Skin epidermis (tissue), 12 donors: ENCODE measurements at regions not wholly inside any gene's neighbourhood (a gene's known extent, or its start where the extent isn't known, plus 50 kb on each side); places are given as distances from the start of the nearest gene placed in this dataset.
A peak's percentile ranks its signal among the peaks of the same experiment; 100 is the strongest.

Source experiments
- H3K27ac ChIP-seq, 21 experiments: fragments of 200-600 bp; sonication (generic) in 11 of 21; one replicate each; pipeline ENCODE4 v1.5.0; 2020; ENCODE audit warnings: mild to moderate bottlenecking in 3 of 21, inconsistent platforms in 2 of 21, moderate library complexity in 2 of 21
- H3K4me3 ChIP-seq, 7 experiments: fragments of 200-600 bp; sonication (generic) in 2 of 7; one replicate each; pipeline ENCODE4 v1.5.0; 2020; ENCODE audit warnings: inconsistent platforms in 2 of 7, mild to moderate bottlenecking in 2 of 7, moderate library complexity in 1 of 7

DNA sequence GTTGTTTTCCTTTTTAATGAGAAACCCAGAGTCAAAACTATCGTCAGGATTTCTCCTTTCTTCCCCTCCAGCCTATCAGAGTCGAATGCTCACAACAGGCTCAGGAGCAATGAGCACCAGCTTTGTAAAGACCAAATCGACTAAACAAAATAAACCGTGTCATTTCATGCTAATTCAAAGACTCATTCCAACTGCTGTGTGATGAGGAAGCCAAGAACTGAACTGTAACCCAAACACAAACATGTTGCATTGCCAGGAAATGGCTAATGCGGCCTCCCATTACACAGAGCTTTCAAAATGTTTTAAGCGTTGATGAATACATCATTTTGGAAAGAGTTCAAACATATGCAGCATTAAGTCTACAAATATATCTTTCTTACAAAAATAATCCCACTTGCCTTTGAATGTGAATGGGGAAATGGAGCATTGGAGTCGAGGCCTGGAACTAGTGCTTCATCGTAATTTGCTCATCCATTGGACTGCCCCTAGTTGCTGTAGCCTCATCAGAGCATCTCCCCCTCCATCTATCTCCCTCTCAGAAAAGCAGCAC, 349.5 kb downstream of the GXYLT1 start:
- H3K4me3 ChIP-seq, result no peak overlapping the region
- H3K27ac ChIP-seq, result peak overlapping the region in 1 of 21 experiments; percentile 14

DNA sequence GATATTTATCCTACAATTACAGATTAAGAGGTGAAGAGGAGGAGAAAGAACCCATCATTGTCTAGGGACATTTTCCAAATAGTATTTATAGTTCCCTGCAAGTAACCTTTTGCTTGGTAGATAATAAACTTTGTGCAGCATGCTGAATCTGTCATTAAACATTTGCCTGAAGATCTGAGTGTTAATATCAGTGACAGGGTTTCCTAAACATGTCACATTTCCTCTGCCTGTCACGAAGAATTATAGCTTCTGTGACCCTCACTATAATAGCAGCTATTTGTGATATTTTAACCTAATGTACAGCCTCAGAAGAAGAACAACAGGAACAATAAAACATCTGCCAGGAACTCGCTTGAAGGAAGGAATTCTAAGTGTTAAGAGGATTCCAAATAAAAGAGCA, 350.3 kb downstream of the GXYLT1 start:
- Histone ChIP-seq H3K4me3 (no peak overlapping the region), H3K27ac (no peak overlapping the region)

DNA sequence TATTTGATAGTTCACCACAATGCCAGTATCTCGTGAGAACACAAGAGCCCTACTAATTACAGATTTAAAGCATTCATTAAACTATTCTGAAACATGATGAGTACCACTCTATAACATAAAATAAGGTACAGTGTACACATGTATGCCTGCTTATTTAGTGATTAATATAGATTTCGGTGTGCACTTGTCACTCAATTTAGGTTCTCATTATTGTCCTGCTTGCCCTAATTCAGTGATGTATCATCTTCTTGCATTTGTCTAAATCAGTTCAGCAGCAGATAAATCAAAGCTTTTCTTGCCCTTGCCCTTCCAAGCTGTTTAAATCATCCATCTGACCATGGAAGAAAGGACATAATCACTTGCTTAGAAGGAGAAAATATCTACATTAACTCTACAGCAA, 359.7 kb downstream of the GXYLT1 start:
- no peak overlapping the region for H3K4me3 ChIP-seq
- no peak overlapping the region for H3K27ac ChIP-seq

DNA sequence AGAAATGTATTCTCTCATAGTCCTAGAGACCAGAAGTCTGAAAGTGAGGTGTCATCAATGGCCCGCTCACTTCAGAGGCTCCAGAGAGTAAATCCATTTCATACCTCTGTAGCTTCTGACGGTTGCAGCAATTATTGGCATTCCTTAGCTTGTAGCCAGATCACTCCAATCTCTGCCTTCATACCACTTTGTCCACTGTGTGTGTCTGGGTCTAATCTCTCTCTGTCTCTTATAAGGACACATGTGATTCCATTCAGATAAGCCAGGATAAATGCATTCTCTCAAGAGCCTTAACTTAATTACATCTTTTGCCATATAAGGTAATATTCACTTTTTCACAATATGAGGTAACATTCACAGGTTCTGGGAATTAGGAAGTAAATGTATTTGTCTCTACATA, 365.7 kb downstream of the GXYLT1 start:
- H3K27ac ChIP-seq, result no peak overlapping the region
- no peak overlapping the region for H3K4me3 ChIP-seq

DNA sequence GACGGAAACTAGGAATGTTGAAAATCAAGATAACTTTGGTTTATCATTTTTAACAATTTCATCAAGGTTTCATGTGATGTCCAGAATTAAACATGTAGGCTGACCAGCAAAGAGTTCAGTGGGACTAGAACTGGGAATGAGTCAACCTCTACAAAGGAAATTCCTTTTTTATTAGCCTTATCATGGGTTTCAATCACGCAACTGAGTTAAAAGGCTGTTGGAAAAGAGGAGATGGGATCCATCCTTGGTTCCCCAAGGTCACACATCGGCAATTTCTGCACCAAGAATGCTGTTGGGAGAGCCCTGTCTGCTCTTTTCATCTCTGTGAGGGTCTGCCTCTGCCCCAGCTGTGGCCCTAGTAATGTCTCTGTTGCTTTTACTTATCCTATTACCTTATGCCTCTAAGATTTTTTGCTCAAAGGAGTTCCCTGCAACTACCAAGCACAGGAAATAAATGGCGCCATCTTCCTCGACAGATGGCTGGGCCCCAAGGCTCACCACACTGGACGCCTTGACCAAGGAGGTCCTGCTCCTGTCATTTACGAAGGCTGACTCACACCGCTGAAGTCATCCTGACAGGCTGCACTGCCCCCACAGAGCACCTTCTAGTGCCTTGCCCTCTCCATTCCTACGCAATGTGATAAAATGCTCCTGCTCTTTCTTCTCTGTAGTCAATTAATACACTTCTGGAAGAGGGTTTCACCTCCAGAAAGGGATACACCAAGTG, 367.4 kb downstream of the GXYLT1 start:
- H3K4me3 ChIP-seq, result no peak overlapping the region
- no peak overlapping the region for H3K27ac ChIP-seq

DNA sequence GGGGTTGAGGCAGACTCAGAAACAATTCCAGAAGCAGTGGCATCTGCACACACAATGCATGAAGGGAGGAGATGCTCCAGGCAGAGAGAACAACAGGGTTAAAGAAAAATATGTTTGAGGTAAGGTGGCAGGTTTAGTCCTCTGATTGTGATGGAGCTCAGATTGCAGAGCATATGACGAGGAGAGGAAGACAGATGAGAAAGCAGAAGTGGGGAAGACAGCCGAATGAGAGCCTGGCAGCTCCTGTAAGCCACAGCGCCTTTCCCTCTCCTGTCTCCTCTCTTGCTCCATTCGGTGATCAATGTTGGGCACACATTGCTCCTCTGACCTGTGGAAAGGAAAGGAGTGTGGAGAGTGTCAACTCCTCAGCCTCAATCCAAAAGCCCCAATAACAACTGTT, 372.2 kb downstream of the GXYLT1 start:
- Histone ChIP-seq H3K27ac (no peak overlapping the region), H3K4me3 (no peak overlapping the region)

DNA sequence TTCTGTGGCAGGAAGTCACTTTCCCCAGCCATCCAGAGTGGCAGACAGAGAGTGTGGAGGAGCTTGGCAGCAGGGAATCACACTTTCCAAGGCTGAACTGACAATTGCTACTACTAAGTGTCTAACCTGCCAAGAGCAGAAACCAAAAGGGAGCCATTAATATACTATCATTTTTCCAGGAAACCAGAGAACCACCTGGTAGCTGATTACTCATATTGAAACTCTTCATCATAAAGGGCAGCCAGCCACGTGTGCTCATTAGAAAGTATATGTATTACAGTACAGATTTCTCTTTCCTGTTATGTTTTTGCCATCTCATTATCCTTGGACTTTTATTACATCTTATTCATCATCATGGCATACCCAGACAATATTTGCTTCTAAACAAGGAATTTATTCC, 374.9 kb downstream of the GXYLT1 start:
- H3K27ac ChIP-seq, result no peak overlapping the region

DNA sequence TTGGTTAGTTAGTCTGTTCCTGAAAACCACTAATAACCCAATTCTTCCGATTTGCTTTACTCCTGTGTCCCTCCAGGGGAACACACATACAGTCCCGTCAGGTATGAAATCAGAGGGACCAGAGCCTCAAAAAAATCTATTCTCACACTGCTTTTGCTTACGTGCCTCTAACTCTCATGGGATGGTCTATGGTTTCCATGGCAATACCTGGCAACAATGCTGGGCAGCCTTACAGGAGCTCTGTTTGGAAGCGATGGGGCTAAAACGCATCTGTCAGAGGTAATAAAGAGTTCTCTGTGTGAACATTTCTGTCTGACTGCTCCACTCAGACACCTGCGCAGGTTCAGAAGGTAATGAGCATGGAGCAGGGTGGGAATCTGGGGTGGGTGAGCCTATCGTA, 376.2 kb downstream of the GXYLT1 start:
- no peak overlapping the region for H3K27ac ChIP-seq

More for the DNA sequence above, 374.9 kb downstream of the GXYLT1 start:
- no peak overlapping the region for H3K4me3 ChIP-seq

DNA sequence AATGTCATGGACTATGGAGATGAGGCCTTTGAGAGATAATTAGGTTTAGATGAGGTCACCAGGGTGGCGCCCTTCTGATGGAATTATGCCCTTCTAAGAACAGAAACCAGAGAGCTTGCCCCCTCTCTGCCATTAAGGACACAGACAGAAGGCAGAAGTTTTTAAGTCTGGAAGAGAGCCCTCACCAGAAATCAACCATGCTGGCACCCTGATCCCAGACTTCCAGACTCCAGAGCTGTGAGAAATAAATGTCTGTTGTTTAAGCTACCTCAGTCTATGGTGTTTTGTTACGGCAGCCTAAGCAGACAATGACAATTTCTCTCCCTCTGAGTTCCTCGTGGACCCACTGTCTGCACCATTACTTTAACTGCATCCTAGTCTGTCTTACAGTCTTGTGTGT, 382.0 kb downstream of the GXYLT1 start:
- Histone ChIP-seq H3K27ac (no peak overlapping the region), H3K4me3 (no peak overlapping the region)

More for the DNA sequence above, 376.2 kb downstream of the GXYLT1 start:
- no peak overlapping the region for H3K4me3 ChIP-seq

DNA sequence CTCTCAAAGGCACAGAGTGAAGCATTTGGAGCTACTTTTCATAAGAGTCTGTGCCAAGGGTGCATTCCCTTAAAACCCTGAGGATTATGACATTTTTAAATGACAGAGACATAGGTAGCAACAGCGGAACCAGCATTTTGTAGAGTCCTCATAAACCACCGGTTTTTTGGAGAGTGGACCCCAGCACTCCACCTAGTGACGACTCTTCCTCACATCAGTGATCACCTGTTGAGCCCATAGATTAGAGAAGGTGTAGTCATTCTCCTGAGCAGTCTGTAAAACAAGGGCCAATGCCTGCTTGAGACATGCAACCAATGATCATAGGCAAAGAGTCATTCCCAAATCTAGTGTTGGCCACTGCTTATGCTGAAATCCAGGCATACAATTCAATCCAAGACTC, 399.1 kb downstream of the GXYLT1 start:
- Histone ChIP-seq H3K27ac (no peak overlapping the region), H3K4me3 (no peak overlapping the region)

DNA sequence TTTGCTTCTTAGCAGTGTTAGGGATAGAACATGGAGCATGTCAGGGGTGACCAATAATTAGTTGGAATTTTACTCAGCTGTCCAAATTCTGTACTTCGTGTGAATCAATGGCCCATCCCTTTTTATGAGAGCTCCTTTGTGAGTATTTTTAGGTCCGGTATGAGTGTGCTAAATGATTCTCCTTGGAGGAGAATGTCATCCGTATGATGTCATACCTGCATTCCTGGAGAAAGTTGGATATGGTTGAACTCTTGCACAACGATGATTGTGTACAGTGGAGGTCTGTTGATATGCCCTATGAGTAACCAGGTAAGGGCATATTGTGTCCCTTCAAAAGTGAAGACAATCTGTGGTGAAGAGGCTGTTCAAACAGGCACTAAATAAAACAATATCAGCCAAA, 400.8 kb downstream of the GXYLT1 start:
- H3K4me3 ChIP-seq, result no peak overlapping the region
- H3K27ac ChIP-seq, result no peak overlapping the region

DNA sequence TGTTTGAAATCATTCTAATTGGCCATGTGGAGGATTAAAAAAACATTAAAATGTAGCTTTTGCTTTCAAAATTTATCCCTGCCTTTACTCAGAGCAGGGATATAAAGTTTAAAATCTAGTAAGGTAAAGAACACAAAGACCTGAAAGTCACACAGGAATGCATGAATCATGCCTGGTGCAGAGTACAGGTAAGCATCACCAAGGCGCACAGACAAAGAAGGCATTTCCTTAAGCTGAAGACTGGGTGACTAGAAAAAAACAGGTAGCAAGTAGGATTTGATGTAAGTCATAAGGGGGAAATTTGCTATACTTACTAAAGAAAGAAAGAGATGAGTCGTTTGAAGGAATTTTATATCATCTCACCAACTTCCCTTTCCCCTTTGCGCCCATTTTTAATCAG, 405.6 kb downstream of the GXYLT1 start:
- Histone ChIP-seq H3K4me3 (no peak overlapping the region), H3K27ac (no peak overlapping the region)

DNA sequence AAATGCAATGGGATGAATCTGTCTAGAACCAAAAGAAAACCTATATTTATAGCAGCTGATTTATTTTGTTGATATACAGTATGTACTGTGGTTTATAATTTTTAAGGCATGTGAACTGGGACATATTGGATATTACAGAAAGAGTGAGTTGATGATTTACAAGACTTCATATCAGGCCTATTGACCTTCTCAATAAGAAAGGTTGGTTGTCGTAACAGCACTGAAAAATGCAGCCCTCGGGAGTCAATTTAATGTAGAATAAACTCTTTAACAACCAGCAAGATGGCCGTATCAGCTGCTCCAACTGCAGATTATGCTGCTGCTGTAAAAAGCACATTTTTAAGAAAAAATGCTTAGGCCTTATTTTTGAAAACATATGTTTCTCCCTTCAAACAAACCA, 407.3 kb downstream of the GXYLT1 start:
- Histone ChIP-seq H3K4me3 (no peak overlapping the region), H3K27ac (no peak overlapping the region)

DNA sequence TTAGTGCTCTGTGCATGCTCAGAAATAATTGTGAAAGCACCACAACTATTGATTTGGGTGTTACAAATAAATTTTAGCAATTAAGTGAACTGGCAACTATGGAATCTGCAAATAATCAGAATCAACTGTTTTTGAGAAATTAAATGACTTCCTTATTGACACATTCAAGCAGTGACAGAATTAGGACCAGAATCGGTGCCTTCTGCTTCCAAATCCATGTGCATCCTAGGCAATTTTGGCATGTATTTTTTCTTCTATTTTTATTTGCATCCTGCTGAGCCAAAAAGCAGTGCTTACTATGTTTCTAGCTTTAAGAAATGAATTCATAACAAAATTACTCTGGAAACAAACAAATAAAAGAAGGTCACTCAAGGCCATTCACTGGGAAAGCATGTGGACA, 408.2 kb downstream of the GXYLT1 start:
- no peak overlapping the region for H3K4me3 ChIP-seq
- H3K27ac ChIP-seq, result no peak overlapping the region

DNA sequence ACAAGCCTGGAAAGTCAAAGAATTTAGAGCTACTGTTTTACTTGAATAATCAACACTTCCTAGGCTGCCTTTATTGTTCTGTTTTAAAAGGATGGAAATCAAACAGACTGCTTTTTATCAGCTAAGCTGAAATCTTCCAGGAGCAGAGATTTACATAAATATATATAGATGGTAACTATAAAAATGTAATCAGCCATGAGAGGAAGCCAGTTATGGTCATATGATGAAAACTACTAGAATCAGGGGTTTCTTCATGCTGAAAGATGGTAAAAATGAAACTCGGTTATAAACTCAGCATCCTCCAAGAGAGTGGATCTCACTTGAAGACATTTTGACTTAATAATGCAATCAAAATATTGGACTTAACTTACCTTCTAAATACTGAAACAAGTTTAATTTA, 413.0 kb downstream of the GXYLT1 start:
- no peak overlapping the region for H3K4me3 ChIP-seq
- H3K27ac ChIP-seq, result no peak overlapping the region

DNA sequence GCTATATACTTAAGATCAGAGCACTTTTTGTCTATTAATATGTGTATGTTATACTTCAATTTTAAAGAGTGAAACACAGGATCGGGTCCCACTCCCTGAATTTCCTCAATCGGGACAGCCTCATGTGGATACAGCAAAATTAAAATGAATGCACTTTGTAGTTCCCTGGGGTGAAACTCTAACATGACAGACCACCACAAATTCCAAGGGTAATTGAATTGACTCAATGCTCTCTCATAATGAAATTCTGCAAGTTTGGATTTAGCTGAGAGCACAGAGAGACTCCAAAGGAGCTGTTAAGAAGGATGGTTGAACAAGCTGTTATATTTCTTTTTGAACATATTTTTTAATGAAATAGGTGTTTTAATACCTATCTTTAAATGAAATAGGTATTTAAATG, 413.6 kb downstream of the GXYLT1 start:
- Histone ChIP-seq H3K27ac (no peak overlapping the region), H3K4me3 (no peak overlapping the region)

DNA sequence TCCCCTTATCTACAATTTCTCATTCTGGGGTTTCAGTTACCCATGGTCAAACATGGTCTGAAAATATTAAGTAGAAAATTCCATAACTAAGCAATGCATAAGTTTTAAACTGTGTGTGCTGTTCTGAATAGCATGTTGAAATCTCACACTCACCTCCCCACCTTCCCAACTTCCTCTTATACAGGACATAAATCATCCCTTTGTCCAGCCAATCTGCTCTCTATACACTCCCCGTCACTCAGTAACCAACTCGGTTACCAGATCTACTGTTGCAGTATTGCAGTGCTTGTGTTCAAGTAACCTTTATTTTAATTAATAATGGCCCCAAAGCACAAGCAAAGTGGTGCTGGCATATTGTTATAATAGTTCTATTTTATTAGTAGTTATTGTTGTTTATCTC, 420.5 kb downstream of the GXYLT1 start:
- Histone ChIP-seq H3K27ac (no peak overlapping the region), H3K4me3 (no peak overlapping the region)

DNA sequence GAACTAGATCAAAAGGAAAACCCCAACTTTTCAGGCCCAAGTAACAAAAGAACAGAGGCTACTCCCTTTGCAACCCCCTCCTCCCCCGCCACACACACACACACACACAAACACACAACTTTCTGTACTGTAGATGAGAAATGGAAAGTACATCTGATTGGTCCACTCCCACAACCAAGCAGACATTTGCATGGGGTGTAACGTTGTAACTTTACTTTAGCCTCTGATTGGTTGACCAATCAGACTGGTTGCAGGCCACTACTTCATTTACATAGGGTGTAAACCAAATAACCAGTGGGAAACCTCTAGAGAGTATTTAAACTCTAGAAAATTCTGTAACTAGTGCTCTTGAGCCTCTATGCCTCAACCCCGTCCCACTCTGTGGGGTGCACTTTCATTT, 425.5 kb downstream of the GXYLT1 start:
- no peak overlapping the region for H3K4me3 ChIP-seq
- H3K27ac ChIP-seq, result no peak overlapping the region

DNA sequence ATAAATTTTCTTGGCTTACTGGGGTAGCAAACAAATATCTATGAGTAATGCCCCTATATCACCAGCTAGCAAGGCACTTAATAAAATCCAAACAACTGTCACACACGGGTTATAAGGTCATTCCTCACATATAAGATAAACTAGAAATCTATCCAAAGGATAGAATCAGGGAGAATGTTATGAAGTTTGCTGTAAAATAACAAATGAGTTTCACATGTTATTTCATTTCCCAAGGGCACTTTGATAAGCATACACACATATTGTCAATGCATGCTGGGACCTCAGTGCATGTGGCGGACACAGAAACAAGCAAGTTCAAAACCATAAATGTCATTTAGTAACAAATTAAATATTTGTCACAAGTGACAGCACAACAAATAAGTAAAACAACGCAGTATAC, 429.4 kb downstream of the GXYLT1 start:
- no peak overlapping the region for H3K27ac ChIP-seq
- H3K4me3 ChIP-seq, result no peak overlapping the region

DNA sequence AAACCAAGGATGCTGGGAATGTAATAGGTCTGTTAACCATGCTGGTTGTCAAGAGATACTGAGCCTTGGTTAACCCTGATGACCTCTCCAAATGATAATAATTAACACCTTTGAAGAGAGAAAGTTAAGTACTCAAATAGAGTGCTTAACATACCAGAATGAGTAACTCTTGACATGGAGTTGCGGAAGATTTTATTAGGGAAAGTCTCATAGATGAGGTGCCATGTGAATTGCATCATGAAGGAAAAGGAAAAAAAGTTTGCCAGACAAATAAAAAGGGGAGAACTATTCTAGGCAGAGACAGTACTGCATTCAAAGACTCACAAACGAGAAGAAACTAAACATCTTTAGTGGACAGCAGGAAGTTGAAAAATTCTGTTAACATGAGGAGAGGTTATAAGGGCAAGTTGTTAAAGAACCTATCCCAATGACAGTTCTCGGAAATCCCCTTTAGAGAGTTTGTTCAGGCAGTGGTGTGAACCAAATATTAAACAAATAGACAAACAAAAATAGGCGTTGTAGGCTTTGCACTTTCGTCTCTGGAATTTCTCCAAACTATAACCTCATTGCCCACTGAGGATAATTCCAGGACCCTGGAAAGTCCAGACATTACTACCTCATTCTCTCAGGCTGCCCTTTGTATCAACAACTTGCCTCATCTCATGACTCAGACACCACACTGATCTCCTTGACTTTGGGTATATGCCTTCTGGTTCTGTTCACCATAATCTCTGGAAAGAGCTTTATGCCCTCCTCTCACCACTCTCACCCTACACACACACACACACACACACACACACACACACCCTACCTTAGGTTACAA, 435.0 kb downstream of the GXYLT1 start:
- no peak overlapping the region for H3K27ac ChIP-seq
- no peak overlapping the region for H3K4me3 ChIP-seq

DNA sequence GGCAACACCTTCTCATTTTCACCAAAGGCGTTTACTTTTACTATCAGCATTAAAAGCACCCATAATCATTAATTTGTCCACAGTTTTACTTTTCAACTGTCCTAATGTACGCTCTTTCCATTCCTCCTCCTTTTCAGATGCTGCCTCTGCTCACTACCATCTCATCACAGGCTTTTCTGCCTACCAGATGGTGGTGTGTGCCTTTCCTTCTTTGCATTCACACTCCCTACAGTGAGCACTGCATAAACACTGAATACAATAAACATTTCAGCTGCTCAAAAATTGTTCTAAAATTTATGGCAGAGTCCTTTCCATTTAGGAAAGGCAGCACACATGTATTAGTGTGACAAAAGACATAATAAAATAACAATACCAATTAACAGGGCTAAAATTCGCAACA, 435.7 kb downstream of the GXYLT1 start:
- Histone ChIP-seq H3K4me3 (no peak overlapping the region), H3K27ac (no peak overlapping the region)
